ENCODE measurements at regions not wholly inside any gene's neighbourhood (a gene's known extent, or its start where the extent isn't known, plus 50 kb on each side); places are given as distances from the start of the nearest gene placed in this dataset.
"Not testable (repeated sequence)": the region's sequence is repeated elsewhere in the genome, so short reads cannot be mapped to it uniquely, and the experiment has no call there.

DNA sequence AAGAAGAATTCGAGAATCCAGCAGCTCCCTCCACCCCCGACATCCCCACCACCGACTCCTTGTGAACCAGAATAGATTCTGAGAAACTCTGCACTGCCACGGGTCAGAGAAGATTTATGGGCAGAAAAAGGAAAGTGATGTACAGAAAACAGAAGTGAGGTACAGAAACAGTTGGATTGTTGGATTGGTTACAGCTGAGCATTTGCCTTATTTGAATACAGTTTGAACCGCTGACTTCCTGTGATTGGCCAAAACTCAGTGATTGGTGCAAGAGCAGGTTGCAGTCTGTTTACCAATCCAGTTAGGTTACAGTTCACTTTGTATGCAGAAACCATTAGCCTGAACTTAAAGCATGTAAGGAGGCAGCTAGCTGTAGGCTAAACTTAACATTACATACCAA lies 131.2 kb upstream of the HDDC2 start:
- no peak for DNase-seq

DNA sequence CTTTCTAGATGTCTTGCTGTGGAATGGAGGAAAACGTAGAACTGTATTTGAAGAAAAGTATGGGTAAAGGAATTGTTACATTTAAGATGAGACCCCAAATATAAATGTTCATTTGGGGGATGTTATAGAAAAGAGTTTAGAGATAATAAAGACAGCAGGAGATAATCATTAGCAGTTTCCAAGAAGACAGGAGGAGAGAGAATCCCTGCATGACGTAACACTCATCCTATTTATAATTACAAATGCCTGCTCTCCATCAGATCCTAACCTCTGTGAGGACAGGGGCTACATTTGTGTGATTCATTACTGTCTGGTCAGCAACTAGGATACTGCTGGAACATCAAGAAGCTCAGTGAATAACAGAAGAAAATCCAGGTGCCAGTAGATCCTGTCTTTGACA lies 133.0 kb upstream of the HDDC2 start:
- DNase-seq, result no peak

DNA sequence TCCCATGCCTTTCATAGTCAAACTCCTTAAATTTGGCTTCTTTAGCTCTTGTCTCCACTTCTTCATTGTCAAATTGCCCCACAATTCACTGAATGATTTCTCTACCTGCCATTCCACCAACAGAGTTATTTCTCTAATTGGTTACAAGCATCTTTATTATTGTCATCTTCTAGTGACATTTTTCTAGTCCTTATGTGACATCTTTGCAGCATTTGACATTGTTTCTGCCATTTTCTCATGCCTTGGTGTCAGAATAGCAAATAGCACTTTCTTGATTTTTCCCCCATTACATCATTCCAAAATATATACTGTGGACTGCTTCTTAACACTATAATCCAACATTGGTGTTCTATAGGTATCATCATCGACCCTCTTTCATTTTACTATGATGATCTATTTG lies 137.7 kb upstream of the HDDC2 start:
- DNase-seq, result no peak

DNA sequence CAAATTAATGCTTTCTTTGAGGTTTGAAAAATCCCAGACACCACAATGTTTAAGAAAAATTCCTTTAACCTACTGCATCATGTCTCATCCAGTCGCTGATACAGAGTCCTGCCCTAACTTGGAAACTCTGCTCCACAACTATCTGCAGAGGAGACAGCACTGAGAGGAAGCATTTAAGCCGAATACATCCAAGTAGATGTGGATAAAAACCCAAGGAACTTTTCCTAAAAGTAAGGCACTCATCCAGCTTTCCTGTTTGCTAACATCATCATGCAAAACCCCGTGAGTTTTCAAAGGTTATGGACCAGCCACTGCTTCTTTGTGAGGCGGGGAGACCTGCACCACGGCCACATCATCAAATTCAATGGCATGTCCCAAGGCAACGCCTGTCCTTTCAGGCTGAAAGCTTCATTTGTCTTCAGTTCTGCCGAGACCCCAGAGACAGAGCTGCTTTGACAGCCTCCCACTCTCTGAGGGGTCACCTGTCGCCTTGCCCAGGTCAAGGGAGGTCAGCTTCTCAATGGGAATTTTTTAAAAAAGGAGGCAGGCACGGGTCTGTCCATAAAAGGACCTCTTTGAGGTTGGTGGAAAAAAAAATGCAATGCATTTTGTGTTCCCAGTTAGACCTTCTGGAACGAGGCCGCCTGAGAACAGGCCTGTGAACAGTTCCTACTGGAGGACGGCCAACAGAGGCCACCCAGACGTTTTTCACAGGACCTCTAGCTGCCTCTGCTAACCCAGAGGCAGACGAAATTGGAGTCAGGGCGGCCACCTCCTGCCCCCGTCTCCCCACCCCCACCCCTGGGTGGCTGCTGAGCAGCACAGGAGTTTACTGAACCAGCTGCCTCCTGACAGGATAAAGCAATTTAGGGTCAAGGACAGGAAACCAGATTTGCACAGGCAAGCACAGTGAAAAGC lies 142.5 kb upstream of the HDDC2 start:
- no peak for DNase-seq

DNA sequence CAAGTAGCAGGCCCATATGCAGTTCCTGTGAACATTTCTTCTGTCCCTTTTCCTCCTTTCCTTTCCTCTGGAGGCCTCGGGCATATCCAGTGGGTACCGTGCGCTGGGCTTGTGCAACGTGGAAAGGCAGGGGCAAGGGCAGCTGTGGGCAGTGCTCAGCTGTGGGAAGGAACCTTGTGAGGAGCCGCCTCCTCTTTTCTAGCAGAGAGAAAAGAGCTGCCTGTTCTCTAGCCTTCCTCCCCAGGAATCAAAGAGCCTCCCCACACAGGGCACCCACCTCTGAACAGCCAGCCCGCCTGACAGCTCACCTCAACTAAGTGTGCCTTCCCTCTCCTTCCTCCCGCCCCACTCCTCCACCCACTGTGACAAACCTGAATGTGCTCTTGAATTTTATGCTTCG lies 143.3 kb upstream of the HDDC2 start:
- no peak for DNase-seq

DNA sequence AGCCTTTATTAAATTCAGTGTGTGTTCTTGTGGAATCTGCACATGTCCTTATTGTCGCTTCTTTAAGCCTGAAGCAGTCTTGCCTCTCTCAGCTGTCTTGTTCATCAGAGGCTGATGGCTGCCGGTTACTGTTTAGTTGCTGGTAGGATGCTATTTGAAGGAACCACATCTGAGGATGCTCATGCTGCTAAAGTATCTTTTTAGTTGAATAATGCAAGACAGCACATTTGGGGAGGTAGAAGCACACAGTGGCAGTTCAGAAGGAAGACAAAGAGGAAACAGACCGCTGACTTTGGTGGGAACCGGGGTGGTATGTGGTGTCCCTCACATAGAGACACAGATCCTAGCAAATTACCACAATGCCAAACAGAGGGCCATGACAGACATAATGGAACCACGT lies 144.2 kb upstream of the HDDC2 start:
- DNase-seq, result no peak

DNA sequence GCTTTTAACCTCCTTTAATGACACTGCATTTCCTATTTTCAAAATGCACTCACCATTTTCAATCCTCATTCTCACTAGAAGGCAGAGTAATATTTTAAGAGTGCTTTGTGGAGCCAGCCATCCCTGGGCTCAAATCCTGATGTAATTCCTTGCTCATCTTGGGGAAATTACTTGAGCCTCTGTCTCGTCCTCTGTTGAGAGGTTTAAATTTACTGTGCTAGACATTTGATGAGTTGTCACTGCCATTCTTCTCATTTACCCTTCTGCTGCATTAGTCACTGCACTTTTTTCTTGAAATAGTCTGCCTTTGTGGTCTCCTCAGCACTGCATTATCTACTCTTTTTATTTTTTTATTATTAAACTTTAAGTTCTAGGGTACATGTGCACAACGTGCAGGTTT lies 150.0 kb upstream of the HDDC2 start:
- DNase-seq, result no peak

DNA sequence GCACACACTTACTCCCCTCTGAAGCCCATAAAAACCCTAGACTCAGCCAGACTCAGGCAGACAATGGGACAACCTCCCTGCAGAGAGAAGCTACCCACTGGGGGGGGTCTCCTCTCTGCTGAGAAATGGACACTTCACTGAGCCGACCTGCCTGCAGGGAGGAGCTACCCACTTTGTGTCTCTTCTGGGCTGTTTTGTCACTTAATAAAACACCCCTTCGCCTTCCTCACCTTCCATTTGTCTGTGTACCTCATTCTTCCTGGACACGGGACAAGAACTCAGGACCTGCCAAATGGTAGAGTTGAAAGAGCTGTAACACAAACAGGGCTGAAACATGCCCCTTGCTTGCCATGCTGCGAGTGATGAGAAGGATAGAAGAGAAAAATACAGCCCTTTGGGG lies 151.7 kb upstream of the HDDC2 start:
- no peak for DNase-seq

DNA sequence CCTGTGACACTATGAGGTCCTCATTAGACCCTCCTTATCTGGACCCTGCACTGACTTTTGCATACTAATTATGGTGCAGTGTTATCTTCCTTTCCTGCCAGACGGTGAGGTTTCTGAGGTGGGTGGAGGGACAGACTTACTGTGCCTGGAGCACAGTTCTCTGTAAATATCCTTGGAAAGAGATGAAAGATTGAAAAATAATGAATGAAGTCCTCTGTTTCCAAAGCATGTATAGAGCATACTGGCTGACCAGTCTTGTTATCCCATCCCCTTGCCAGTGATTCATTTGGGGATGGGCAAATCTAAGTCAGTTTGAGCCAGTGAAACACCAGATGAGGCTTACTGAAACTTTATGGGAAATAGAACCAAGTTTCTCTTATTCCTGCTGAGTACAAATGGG lies 152.6 kb upstream of the HDDC2 start:
- no peak for DNase-seq

DNA sequence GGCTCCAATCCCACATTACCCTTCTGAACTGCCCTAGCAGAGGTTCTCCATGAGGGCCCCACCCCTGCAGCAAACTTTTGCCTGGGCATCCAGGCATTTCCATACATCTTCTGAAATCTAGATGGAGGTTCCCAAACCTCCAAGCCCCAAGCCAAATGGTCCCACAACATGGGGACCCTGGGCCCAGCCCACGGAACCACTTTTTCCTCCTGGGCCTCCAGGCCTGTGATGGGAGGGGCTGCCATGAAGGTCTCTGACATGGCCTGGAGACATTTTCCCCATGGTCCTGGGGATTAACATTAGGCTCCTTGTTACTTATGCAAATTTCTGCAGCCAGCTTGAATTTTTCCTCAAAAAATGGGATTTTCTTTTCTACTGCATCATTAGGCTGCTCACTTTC lies 156.7 kb upstream of the HDDC2 start:
- not testable (repeated sequence) for DNase-seq

DNA sequence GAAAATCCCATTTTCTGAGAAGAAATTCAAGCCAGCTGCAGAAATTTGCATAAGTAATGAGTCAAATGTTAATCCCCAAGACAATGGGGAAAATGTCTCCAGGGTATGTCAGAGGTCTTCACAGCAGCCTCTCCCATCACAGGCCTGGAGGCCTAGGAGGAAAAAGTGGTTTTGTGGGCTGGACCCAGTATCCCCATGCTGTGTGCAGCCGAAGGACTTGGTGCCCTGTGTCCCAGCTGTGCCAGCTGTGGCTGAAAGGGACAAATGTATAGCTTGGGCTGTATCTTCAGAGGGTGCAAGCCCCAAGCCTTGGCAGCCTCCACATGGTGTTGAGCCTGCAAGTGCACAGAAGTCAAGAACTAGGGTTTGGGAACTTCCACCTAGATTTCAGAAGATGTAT lies 163.6 kb upstream of the HDDC2 start:
- DNase-seq, result not testable (repeated sequence)

DNA sequence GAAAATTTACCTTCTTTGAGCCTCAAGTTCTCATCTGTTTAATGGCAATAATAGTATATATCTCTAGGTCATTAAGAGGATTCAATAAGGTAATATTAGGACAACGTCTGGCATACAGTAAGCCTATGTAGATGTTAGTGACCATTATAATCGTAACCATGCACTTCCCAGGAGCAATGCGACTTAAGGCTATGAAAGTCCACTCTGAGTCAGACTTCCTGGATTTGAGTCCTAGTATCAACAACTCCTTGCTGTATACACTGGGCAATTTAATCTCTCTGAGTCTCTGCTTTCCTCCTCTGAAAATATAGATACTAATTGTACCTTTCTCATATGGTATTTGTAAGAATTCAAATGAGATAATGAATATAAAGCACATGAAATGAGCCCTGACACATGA lies 168.1 kb upstream of the HDDC2 start:
- DNase-seq, result no peak

DNA sequence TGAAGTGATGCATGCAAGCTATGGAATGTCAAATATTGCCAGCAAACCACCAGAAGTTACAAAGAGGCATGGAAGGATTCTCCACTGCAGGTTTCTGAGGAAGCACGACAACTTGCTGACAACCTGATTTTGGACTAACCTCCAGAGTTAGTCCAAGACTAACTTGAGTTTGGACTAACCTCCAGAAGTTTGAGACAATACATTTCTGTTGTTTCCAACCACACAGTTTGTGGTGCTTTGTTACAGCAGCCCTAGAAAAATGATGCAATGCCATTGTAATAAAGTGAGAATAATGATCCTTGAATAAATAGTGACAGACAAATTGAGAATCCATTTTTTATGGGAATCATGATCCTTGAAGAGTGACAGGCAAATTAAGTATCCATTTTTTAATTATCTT lies 169.9 kb upstream of the HDDC2 start:
- DNase-seq, result no peak

DNA sequence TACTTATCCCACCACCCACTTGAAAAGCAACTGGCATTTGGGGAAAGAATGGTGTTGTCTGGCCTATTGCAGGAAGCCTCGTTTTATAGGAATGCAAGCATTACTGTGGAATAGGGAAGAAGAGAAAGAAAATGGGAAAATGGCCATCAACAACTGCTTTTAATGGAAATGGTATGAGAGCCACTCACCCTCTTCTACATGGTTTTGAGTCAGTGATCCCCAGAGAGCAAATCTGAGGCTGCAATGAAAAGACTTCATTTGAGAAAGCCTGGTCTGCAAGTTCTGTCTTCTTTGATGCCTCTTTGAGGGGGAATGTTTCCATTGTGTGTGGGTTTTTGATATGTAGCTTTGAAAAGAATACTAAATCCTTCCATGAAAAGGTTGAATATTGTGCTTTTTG lies 172.3 kb upstream of the HDDC2 start:
- DNase-seq, result no peak

DNA sequence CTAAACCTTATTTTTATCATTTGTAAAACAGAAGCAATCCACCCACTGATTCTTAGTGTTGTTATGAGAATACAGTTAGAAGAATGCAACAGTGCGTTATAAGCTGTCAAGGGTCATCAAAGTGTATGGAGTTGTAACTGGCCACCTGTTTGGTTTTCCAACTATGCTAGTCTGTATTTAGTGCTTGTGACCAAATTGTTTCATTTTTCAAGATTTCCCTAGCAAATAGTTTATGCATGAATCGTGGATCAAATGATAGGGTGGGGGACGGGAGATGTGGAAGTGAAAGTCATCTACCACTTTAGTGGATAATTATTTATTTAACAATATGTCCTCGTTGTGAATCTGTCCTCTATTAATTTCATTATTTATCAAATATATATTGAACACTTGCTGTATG lies 175.4 kb upstream of the HDDC2 start:
- DNase-seq, result no peak

DNA sequence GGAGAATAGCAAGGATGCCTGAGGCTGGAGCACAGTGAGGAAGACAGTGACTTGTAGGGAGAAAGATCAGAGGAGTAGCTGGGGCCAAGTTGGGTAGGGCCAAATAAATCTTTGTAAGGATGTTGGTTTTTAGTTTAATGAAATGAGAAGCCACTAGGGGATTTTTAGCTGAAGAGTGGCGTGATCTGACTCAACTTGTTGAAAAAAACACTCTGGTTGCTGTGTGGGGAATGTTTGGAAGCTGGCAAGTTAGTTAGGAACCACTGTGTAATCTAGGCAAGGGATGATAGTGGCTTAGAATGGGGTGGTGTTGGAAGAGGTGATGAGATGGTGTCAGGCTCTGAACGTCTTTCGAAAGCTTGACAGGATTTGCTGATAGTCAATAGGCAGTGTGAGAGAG lies 176.1 kb upstream of the HDDC2 start:
- no peak for DNase-seq

DNA sequence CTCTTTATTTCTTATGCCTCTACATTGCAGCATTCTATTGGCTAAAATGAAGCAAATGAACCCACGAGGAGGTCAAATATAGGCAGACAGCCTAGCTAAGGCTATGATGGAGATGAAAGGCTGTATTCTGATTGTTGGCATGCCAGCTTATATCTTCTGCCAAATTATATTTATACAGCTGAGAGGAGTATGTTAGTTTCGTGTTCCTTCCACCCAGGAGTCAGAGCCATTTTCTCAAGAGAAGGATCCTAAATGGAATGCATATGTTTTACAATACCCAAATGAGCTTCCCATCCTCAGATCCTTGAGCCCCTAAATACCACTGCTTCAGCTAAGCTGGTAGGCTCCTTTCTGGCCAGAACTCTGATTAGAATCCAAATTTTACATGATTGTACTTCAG lies 178.4 kb upstream of the HDDC2 start:
- DNase-seq, result no peak

DNA sequence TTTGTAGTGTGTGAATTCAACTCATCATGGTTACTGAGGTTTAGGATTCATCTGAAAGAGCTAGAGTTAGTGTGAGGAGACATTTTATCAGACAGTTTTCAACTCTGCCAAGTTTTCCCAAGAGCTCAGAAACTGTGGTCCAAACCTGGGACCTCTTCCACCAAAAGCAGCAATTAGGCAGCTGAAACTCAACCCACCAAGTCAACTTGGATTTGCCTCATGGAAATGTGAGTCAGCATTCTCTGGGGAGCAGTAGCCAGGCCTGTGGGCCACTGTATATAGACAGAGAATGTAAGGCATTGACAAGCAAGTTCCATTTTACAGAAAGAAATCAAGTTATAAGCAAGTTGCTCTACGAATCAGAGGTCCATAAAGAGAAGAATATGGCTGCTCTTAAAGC lies 178.8 kb upstream of the HDDC2 start:
- no peak for DNase-seq

DNA sequence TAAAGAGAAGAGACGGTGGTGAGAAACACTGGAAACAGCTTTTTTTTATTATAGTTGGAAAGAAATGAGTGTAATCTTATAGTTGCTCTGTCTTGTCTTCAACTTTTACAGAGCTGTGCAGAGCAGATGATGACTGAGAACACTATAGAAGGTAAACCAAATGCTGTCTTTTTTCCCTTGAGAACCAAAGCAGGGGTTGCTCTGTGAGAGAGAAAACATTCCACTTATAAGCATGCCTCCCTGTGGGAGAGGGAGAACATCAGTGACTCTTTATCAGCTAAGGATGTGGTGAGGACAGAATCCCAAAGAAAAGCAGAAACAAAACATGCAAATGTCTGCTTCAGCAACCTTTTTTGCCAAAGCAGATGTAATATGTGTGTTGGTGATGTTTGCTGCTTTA lies 179.3 kb upstream of the HDDC2 start:
- DNase-seq, result no peak

DNA sequence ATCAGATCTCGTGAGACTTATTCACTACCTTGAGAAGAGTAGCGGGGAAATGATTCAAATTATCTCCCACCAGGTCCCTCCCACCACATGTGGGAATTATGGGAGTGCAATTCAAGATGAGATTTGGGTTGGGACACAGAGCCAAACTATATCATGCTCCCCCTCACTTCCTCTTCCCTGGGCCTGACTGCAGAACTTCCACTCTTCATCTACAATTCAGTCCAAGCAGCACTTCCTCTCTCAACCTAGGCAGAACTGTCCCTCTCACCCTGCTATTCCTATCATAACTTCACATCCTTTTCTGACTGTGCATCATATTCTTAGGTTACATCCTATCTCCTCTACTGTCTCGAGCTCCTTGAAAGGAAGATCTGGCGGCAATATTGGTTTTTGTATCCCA lies 184.0 kb upstream of the HDDC2 start:
- no peak for DNase-seq

DNA sequence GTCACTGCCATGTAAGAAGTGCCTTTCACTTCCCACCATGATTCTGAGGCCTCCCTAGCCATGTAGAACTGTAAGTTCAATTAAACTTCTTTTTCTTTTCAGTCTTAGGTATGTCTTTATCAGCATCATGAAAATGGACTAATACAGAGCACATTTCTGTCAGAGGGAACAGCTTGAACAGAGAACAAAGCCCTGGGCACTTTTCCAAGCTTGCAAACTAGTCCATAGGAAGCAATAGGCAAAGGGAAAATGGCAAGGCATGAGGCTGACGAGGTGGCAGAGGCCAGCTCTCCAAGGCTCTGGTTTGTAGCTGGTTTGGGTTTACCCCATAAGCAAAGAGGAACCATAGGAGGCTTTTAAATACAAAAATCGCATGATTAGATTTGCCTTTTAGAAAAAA lies 185.1 kb upstream of the HDDC2 start:
- no peak for DNase-seq

DNA sequence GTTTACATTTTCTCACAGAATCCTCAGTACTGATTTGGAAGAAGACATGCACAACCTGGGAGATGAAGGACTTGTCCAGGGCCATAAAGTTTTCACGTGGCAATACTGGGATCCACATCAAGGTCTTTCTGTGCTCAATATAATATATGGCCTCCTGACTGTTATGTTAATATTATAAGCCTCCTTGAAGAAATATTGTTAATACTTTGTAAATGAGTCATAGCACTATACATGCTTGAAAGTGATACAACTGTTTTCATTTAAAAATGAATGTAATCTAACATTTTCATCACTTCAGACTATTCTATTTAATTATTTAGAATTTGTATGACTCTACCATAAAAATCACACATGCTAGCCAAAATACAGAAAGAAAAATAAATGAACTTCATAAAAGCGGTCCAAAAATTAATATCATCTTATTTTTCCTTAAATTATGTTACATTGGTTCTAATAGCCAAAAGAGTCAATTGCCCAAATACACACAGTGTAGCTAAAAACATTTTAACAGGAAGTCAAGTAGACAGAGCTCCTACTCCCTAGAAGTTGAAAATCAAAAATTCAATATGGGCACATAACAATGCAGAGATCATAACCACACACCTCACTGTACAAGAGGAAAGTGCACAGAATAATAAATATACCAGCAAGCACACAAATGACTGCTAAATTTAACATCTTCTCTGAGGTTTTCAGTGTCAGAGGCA lies 188.0 kb upstream of the HDDC2 start:
- DNase-seq, result no peak

DNA sequence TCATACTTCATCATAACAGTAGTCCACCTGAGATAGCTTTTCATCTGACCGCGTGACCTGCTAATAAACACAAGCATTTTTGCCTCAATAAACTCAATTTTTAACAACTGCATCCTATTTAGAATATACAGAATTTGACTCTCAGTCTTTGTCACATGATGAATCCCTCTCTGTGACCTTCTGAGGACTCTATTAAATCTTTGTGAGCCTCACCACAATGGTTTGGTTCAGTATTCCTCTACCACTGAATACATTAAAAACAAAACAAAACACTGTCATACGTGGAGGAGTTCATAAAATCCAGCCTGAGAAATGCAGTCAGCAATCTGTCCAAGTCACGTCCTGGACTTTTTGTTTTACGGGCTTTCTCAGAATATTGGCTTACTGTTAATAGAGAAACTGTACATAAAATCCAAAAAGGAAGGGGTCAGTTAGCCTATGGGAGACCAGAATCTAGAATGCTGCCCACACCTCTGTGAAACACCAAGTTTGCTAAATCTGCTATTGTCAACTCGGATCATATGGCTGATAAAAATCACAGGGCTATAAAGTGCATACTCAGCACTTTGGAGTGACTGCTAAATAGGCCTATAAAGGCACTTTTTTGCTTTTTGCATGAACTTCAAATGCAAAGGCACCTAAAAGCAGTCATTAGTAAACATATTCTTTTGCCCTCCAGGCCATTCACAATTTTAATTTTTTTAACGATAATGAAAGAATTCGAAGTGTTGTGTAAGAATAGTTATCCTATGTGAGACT lies 190.3 kb upstream of the HDDC2 start:
- no peak for DNase-seq

DNA sequence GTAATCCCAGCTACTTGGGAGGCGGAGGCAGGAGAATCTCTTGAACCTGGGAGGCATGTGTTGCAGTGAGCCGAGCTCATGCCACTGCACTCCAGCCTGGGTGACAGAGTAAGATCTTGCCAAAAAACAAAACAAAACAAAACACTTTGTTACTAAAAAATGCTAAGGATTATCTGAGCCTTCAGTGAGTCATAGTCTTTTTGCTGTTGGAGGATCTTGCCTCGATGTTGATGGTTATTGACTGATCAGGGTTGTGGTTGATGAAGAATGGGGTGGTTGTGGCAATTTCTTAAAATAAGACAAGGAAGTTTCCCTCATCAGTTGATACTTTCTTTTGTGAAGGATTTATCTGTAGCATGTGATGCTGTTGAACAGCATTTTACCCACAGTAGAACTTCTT lies 196.8 kb upstream of the HDDC2 start:
- DNase-seq, result no peak
